Ishikawa (cell line): ENCODE measurements at regions not wholly inside any gene's neighbourhood (a gene's known extent, or its start where the extent isn't known, plus 50 kb on each side); places are given as distances from the start of the nearest gene placed in this dataset.

Experiments
- FOXM1 ChIP-seq: IDR thresholded peaks from 2 replicates; pipeline ENCODE4 v1.6.1; 2012; ENCODE audit warnings: low read depth, borderline replicate concordance
- MAX ChIP-seq: IDR thresholded peaks from 2 replicates; pipeline ENCODE4 v1.6.1; 2012
- RAD21 ChIP-seq: IDR thresholded peaks from 2 replicates; pipeline ENCODE4 v1.6.1; 2012; ENCODE audit warnings: low read depth
- TAF1 ChIP-seq: IDR thresholded peaks from 2 replicates; pipeline ENCODE4 v1.6.1; 2012; ENCODE audit warnings: low read depth, mild to moderate bottlenecking
- YY1 ChIP-seq: IDR thresholded peaks from 2 replicates; pipeline ENCODE4 v1.6.1; 2012; ENCODE audit warnings: low read depth

DNA sequence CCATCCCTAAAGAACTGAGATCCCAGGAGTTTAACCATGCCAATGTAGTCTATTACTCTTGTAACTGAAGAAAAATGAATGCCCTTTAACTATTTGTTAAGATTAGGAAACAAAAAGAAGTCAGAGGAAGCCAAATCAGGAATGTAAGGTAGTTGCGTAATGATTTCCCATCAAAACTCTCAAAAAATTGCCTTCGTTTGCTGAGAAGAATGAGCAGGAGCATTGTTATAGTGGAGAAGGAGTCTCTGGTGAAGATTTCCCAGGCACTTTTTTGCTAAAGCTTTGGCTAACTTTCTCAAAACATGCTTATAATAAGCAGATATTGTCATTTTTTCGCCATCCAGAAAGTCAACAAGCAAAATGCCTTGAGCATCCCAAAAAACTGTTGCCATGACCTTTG, 224.0 kb upstream of the SIX2 start:
- TF ChIP-seq YY1 (no peak), RAD21 (no peak), TAF1 (no peak), FOXM1 (no peak), MAX (no peak)
